ENCODE measurements at regions not wholly inside any gene's neighbourhood (a gene's known extent, or its start where the extent isn't known, plus 50 kb on each side); places are given as distances from the start of the nearest gene placed in this dataset.

DNA sequence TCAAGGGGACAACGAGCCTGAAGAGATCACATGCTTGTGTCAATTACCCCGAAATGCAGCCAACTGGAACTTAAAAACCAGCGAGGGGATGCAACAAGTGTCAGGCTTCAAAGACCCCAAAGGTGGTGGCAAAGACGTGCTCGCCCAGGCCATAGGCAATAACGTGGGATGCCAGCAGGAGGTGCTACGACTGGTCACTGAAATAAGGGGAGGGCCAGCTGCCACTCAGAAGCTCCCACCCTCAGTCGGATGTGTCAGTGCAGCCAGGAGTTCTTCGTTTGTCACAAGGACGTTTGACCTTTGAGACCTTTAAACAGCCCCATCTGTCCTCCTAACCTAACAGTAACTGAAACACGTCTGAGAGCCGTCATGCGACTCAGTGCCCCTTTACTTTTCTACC is 556.8 kb upstream of the PCDH10 start:
- no TSS peak for BruUV-seq (replicated peaks)
- ChIA-PET POLR2A (no interaction called here), CTCF (ENCODE audit: low intra/inter-chr PET ratio, low total read pairs) (no interaction called here)
- Histone ChIP-seq H3K27me3 (ENCODE audit: control insufficient read depth in 1 of 2, insufficient read depth in 2 of 2, low read length in 2 of 2) (no peaks in the 10 kb centered on the region), H3K36me3 (replicated peaks in 1 of 2; ENCODE audit: control insufficient read depth in 1 of 2, insufficient read depth in 2 of 2, low read length in 2 of 2) (no peaks in the 10 kb centered on the region), H2AFZ (ENCODE audit: low read length) (no peak overlapping the region), H3K4me2 (ENCODE audit: low read depth, low read length) (no peak overlapping the region), H3K79me2 (ENCODE audit: insufficient read depth, low read length) (no peaks in the 10 kb centered on the region), H3K27ac (ENCODE audit: extremely low read length, insufficient read depth, low read length) (no peak overlapping the region), H3K9me3 (ENCODE audit: low read length) (no peaks in the 10 kb centered on the region), H4K20me1 (ENCODE audit: insufficient read depth, low read length) (no peaks in the 10 kb centered on the region), H3K9ac (ENCODE audit: insufficient read depth, low read depth, low read length) (no peak overlapping the region), H3K4me3 (replicated peaks in 1 of 3; ENCODE audit: insufficient read depth in 1 of 3, low read depth in 2 of 3, low read length in 3 of 3) (no peak overlapping the region), H3K4me1 (ENCODE audit: insufficient read depth, low read length) (no peaks in the 10 kb centered on the region)
- intact Hi-C loops (cut with micrococcal nuclease; ENCODE audit: unreplicated experiment) (no loop called here), in situ Hi-C loops (cut with HindIII; ENCODE audit: extremely low pct_ligation_motif_present, low pct_unique_long_range_greater_than_20kb) (no loop called here)
- ATAC-seq (peak; percentile 76), FAIRE-seq (no peak), DNase-seq (ENCODE audit: low spot score) (peak; percentile 16)
- TF ChIP-seq, protein P1, sequence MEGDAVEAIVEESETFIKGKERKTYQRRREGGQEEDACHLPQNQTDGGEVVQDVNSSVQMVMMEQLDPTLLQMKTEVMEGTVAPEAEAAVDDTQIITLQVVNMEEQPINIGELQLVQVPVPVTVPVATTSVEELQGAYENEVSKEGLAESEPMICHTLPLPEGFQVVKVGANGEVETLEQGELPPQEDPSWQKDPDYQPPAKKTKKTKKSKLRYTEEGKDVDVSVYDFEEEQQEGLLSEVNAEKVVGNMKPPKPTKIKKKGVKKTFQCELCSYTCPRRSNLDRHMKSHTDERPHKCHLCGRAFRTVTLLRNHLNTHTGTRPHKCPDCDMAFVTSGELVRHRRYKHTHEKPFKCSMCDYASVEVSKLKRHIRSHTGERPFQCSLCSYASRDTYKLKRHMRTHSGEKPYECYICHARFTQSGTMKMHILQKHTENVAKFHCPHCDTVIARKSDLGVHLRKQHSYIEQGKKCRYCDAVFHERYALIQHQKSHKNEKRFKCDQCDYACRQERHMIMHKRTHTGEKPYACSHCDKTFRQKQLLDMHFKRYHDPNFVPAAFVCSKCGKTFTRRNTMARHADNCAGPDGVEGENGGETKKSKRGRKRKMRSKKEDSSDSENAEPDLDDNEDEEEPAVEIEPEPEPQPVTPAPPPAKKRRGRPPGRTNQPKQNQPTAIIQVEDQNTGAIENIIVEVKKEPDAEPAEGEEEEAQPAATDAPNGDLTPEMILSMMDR (CRISPR knock-in tag; IDR thresholded peaks at IDR 0.05): peak; percentile 34
- TF ChIP-seq SP5 (CRISPR knock-in tag; IDR thresholded peaks at IDR 0.05; ENCODE audit: borderline replicate concordance, low read depth) (peak; percentile 34; the same call in 1 of the 2 replicates), MEIS2 (CRISPR knock-in tag; IDR thresholded peaks at IDR 0.05) (peak; percentile 79; the same call in 1 of the 2 replicates), U2AF2 (IDR thresholded peaks at IDR 0.05; ENCODE audit: low read depth, low read length) (no peak)
- WGBS (ENCODE audit: low lambda C conversion rate): 5% methylated on average over 6 of the region's 13 CpGs

DNA sequence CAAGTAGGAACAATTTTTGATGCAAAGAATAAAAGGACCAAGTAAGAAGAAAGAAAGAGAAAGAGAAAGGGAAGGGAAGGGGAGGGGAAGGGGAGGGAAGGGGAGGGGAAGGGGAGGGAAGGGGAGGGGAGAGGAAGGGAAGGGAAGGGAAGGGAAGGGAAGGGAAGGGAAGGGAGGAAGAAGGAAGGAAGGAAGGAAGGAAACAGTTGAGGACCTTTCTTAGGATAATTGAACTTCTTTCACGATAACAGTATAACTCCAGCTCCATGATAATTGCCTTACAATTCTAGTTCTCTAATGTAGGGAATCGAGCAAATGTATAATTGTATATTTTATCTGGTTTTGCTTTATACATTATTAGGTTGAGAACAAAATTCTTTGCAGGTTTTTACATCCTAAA is 556.2 kb upstream of the PCDH10 start:
- TF ChIP-seq HNRNPH1 (optimal IDR thresholded peaks at IDR 0.05; ENCODE audit: low read depth, low read length) (no peak), TEAD3 (CRISPR knock-in tag; optimal IDR thresholded peaks at IDR 0.05; ENCODE audit: borderline replicate concordance) (no peak), PCBP1 (IDR thresholded peaks at IDR 0.05; ENCODE audit: borderline replicate concordance, low read depth, low read length) (peak; percentile 82; the same call in 1 of the 2 replicates), HNRNPK (IDR thresholded peaks at IDR 0.05; ENCODE audit: low read depth, low read length, poor library complexity, severe bottlenecking) (peak; percentile 98)
- intact Hi-C loops (cut with micrococcal nuclease; ENCODE audit: unreplicated experiment) (no loop called here), in situ Hi-C loops (cut with HindIII; ENCODE audit: extremely low pct_ligation_motif_present, low pct_unique_long_range_greater_than_20kb) (no loop called here)
- POLR2A ChIA-PET: no interaction called here
- ATAC-seq (no peak), FAIRE-seq (no peak), DNase-seq (ENCODE audit: low spot score) (no peak)
- Histone ChIP-seq H4K20me1 (ENCODE audit: insufficient read depth, low read length) (no peaks in the 10 kb centered on the region), H3K27me3 (ENCODE audit: control insufficient read depth in 1 of 2, insufficient read depth in 2 of 2, low read length in 2 of 2) (no peaks in the 10 kb centered on the region), H3K4me1 (ENCODE audit: insufficient read depth, low read length) (no peaks in the 10 kb centered on the region), H3K36me3 (replicated peaks in 1 of 2; ENCODE audit: control insufficient read depth in 1 of 2, insufficient read depth in 2 of 2, low read length in 2 of 2) (no peaks in the 10 kb centered on the region), H3K4me3 (replicated peaks in 1 of 3; ENCODE audit: insufficient read depth in 1 of 3, low read depth in 2 of 3, low read length in 3 of 3) (no peak overlapping the region), H3K79me2 (ENCODE audit: insufficient read depth, low read length) (no peaks in the 10 kb centered on the region), H2AFZ (ENCODE audit: low read length) (no peak overlapping the region), H3K9me3 (ENCODE audit: low read length) (no peaks in the 10 kb centered on the region), H3K4me2 (ENCODE audit: low read depth, low read length) (no peak overlapping the region), H3K27ac (ENCODE audit: extremely low read length, insufficient read depth, low read length) (no peak overlapping the region), H3K9ac (ENCODE audit: insufficient read depth, low read depth, low read length) (no peak overlapping the region)
- CTCF ChIA-PET (ENCODE audit: low intra/inter-chr PET ratio, low total read pairs): no interaction called here
- BruUV-seq (replicated peaks): no TSS peak
- WGBS (ENCODE audit: low lambda C conversion rate): 46% methylated on average over 2 of the region's 2 CpGs

All from HepG2 (cell line).